HG03354 (cell line): ENCODE measurements at regions not wholly inside any gene's neighbourhood (a gene's known extent, or its start where the extent isn't known, plus 50 kb on each side); places are given as distances from the start of the nearest gene placed in this dataset.

Experiments
- ATAC-seq: cut with Tn5 transposase; IDR thresholded peaks from one replicate; pipeline ENCODE4 v1.9.1; 2021; ENCODE audit warnings: mild to moderate bottlenecking; ENCODE audit not compliant: unreplicated experiment, poor library complexity, severe bottlenecking

DNA sequence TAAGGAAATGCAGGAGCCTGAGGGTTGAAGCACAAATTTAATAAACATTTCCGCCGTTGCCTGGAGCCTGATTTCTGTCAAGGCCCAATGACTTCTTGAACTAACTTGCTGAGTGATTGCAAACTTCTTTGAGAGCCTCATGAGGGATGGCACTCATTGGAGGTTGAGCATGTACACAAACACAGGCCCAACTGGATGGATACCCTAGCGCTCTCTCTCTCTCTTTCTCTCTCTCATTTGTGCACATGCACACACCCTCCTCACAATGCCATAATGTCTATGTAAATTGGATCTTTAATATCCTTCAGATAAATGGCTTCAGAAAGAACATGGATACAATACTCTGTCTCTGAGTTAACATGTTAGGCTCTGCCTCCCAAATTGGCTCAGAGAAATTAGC, 597.7 kb upstream of the CADM1 start:
- ATAC-seq = no peak

DNA sequence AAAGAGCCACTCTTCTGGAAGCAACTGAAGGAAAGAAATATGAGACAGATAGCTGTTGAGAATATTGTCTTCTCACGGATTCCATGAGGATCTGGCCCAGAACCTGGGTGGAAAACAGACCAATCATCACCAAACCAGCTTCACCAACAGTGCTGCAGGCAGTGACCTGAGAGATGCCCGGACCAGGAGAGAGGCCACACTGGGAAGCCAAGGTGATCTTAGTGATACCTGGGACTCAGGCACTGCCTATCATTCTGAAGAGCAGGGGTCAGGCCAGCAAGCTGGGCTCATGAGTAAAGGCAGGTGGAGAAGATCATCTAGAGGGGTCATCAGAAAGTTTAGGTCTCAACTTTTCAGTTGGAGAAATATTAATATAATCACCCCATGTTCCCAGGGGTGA, 595.8 kb upstream of the CADM1 start:
- ATAC-seq = no peak

DNA sequence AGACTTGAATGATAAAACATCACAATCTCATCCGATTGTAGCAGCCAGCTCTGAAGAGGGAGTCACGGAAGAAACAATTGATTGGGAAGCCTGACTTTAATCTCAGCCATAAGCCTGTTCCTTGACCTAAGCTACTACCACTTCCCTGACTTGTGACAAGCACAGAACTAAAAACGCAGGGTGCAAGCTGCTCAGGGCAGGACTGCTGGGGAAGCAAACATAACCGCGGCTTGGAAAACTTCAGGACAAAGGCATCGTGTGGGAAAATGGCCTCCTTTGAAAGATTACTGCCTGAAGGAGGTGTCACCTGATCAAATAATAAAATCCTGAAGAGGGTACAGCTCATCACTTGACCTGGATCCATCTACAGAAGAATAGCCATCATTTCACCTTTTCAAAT, 595.3 kb upstream of the CADM1 start:
- no peak for ATAC-seq

DNA sequence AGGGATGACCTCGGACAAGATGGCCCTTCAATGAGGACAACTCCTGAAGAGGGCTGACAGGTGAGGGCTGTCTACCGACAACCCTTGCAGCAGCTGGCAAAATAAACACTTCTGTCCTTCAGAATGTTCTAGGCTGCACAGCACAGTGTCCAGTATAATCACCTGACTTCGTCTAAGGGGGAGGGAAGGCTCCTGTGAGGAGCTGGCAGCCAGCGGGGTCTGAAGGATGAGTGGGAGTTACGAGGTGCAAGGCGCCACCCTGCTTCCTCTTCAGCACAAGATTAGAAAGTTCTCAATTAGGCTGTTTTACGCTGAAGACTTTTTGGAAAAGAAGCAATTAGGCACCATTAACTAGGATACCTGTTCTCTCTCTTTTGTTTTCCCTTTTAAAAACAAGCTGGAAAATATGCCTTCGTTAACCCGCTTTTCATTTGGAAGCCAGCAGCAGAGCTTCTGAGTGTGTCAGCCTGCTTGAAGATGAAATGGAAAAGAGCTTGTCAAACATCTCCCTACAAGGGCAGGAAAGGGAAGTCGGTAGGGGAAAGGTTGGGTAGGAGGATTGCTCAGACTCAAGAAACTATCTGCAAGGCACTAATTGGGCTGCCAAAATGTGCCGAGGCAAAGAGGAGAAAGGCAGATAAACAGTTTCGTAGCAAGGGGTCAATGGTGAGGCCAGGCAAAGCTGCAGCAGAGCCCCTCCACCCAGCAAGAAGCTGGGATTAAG, 592.2 kb upstream of the CADM1 start:
- ATAC-seq = no peak

DNA sequence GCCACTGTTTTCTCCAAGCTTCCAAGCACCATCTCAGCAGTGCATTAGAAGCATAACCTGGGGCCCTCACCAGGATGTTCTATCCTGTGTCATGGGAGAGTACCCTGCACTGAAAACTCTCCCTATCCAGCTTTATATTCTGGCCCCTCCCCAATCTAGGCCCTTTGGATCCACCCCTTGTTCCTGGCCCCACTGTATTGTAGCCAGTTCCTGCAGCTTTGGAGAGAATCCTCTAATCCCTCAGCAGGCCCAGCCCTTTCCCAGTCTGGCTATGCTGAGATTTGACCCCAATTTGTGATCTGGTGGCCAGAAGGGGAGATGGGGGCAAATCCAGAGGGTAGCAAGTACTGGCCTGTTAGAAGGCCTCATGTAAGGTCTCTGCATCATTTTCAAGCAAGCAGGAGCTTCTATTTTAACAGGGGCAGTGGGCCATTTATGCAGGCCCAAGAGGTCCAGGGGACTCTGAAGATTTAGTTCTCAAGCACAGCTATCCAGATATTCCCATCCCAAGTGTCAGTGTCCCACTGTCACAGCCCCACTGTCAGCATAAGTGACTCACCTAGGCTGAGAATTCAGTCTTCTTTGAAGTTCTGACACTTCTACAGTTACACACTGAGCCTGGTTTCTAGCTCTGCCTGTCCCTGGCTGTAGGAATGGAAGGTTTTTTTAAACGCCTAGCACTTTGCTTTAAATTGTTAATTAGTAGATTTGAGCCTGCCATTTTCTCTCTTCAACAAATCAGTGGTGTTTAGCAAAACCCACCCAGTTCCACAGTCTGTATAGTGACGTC, 589.5 kb upstream of the CADM1 start:
- ATAC-seq = no peak

DNA sequence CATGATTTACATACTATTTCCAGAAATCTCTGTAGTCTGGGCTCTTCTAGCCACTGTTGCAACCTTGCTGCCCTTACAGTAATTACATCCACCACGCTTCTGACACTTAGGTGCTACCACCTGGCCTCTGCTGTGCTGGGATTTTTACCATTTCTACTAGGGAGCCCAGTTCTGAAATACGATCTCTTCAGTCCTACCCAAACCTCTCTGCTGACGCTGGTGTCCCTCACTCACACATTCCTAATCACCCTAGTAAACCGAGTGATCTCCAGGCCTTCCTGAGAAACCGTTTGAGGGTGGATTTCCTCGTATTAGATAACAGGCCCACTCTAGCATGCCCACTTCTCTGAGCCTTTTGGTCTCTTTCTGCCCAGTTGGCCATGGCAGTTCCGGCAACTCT, 588.9 kb upstream of the CADM1 start:
- ATAC-seq = no peak

DNA sequence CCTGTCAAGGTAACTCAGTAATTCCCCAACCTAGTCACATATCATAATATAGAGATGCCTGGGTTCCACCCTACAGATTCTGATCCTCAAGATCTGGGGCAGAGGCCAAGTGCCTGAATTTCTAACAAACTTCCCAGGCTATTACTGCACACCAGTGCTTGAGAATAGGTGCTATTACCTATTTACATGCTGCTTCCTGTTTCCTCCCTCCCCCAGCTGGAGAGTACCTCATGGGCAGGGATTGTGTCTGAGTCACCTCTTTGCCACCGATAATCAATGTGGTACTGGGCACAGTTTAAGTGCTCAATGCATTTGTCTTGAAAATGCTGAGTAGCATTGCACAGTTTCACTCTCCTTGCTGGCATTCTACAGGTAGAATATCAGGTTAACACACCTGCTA, 582.2 kb upstream of the CADM1 start:
- no peak for ATAC-seq

DNA sequence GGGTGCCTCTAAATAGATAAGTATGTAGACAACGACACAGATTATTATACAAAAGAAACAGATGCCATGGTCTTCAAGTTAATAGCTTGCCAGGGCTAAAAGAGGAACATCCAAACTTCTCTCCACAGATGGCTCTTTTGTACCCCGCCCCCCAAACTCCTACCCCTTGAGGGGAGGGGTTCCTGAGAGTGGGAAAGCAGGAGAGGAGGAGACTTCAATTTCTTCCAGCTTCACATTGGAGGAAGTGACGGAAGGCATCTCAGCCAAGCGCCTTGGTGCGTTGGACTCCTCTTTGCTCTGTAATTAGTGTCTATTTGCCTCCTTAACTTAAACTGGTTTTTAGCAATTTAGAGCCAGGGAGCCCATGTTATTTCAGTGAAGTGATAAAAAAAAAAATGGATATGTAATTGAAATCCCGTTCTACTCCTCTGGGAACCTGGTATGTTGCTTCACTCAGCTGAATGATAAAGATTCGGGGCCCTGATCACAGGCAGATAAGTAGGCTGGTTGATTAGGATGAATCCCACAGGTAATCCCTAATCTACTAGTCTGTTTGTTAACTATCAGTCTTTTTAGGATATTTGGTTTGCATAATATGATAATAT, 580.9 kb upstream of the CADM1 start:
- ATAC-seq = no peak

DNA sequence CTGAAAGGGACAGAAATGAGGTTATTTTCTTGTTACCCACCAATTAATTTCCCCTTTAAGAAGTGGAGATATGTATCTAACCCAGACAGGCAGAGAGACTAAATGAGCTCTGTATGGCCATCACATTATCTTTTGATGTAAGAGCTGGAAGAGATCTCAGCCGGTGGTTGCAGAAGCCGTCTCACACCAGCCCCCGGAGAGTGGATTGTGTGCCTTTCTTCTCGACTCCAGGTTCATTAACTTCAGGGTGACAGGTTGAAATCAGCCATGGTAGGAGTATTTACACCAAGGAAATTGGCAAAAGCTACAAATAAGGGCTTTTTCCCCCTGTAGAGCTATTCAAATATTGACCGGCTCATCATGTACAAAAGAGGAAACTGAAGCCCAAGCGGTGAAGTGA, 580.3 kb upstream of the CADM1 start:
- no peak for ATAC-seq

DNA sequence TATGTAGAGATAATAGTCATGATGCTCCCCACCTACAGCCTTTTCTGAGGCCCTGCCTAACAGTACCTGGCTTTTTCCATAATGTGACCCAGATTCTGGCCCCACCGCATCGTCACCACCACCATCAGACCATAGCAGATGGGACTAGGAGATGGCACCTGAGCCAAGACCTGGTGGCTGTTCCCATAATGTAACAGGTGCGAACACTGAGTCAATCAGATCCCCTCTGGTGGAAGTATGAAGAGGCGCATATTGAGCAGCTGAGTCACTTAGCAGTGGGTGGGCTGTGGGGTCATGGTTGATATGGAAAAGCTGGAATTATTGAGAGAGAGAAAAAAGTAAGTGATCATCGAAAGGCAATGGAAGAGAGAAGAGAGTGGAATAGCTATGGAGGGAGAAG, 578.0 kb upstream of the CADM1 start:
- ATAC-seq = no peak

DNA sequence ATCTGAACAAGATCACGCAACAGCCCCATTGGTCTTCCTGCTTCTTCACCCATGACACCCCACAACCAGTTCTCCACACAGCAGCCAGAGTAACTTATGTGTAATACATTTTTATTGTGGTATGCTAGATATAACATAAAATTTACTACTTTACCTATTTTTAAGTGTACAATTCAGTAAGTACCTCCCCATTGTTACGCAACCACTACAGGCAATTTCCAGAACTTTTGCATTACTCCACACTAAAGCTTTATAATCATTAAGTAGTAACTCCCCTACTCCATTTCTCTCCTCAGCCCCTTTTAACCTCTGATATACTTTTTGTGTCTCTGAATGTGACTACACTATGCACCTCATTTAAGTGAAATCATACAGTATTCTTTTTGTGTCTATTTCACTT, 575.4 kb upstream of the CADM1 start:
- no peak for ATAC-seq

DNA sequence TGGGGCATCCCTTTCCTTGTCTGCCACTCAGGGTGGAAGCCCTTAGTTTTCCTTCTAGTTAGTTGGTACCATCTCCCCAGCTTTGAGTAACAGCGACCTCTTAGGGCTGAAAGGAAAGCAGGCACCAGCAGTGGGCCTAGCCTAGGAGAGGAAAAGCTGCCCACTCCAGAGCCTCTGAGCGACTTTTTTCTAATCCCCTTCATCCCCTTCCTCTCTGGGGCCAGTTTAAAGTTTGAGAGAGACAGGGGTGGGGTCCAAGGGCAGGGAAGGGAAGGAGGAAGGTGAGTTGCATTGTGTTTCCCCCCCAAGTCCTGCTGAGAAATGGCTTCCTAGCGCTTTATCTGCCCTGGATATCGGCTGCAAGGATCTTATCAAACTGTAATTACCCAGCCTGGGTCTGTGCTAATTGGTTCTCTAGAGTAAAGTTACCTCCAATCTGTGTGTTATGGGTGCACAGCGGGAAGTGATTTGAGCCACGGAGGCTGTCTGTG, 573.9 kb upstream of the CADM1 start:
- no peak for ATAC-seq

DNA sequence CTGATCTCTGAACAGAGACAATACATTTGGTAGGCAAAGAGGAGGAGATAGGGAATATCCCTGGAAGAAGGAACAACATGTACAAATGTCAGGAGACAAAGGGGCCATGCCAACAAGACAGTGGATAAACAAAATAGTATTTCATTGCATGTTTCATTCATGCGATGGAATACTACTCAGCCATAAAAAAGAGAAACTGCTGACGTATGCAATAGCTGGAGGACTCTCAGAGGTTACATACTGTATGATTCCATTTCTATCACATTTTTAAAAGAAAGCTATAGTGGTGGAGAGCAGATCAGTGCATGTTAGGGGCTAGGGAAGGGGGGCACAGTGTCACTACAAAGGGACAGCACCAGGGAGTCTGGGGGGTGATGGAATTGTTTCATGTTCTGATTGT, 572.9 kb upstream of the CADM1 start:
- no peak for ATAC-seq

DNA sequence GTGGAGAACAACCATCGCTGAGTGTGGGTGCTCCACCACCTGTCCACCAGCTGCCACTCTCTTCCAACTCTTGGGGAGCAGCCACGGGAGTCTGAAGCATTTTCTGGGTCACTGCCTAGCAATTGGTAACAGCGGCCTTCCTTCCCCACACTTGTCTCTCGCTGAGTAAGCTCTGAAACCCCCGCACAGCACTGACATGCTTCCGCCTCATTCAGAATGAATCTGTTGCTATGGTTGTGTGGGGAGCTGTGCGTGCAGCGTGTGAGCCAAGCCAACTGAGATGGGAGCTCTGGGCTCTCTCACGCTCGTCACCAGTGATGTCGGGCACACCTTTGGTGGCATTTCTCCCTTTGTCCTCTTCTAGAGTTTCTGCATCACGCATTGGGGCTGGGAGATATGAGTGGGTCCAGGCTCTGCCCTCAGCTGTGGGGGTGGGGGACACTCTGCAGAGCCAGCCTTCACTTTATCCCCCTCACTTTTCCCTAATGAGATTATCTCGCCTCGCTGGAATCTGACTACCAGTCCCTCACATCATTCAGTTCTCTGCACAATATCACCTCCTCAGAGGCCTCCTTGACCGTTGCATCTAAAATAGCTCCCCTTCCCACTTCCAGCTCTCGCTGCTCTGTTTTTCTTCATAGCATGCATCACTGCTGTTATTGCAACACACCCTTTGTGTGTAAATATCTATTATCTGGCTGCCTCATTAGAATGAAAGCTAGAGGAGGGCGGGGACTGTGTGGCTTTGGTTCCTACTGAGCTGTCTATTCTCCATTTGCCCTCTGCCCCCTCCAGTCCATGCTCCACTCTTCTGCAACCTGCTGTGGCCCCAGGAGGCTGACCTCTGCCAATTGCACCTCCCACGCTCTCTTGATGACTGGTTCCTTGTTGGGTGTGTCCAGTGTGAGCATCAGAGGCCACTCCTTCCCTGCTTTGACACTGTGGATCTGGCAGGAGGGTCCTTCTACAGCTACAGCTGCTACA, 569.9 kb upstream of the CADM1 start:
- ATAC-seq = peak; percentile 74

DNA sequence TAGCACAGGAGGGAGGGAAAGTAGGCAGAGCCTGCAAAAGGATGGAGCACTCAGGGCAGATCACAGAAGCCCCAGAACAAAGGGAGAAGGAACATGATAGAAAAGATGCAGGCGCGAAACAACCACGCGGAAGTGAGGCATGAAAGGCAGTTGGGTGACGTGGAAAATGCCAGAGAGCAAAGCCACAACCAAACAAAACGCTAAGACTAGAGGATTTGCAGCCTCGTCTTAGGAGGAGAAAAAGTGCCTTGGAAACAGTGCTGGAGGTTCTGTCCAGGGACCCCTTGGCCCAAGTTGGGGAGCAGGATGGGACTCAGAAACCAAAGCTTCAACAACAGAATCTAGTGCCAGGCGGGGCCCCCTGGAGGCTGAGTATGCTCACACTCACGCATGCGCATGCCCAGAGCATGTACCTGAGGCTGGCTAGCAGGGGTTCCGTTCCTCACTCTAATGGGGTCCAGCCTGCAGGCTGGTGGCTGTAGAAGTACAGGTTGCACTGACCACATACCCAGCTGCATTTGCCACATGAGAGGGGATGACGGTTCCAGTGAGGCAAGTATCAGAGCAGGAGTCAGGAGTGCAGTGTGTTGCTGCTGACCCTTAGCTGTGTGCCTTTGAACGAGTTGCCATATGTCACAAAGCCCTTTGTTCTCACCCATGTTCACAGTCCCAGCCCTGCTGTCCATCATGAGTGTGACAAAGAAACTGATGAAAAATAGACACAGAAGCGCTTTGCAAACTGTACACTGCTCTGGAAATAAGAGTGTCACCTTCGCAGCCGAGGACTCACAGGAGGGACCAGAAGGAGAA, 568.6 kb upstream of the CADM1 start:
- no peak for ATAC-seq

DNA sequence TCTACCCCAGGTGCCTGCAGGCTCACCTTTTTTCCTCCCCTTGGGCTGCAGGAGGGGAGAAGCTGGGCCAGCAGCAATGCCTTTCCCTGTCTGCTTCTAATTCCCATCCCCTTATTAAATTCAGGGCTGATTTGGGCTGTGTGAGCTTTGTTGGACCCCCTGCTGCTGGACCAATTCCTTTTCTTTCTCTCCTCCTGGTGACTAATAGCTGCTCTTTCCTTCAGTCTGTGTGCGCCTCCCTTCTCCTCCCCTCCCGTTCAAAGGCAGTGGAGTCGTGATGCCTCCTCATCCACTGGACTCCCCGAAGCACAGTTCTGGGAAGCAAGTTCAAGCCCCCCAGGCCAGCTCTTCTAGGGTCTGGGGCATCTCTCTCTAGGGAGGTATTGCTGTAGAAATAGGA, 567.9 kb upstream of the CADM1 start:
- no peak for ATAC-seq

DNA sequence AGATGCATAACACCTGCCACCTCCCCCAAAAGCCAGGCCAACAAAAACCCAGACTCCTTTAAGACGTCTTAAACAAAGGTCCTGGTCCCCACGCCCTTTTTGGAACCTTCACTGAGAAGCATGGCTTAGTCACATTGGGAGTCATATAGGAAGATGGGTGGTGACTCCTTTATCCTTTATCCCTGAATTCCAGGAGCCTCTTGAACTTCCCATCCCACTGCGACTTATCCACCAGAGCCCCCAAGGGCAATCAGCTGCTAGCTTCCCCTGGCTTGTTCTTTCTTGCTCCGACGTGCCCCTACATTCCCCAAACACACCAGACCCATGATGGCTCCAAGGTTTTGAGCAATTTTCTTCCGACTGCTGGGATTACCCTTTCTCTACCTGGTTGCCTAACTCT, 567.0 kb upstream of the CADM1 start:
- no peak for ATAC-seq

DNA sequence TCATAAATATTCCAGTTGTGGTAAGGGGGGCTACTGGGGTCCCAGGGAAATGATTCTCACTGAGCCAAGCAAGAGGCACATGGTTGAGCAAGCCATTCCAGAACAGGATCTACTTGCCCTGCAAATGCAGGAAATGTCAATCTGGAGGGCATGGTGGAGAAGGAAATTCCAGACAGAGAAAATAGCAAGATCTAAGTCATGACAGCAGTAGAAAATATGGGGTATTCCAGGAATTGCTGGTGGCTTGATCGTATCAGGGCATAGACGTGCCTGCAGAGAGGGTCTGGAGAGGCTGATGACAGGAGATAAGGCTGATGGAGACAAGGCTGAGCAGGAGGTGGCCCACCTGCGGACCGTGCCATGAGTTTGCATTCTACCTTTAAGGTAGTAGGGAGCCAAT, 566.3 kb upstream of the CADM1 start:
- no peak for ATAC-seq

DNA sequence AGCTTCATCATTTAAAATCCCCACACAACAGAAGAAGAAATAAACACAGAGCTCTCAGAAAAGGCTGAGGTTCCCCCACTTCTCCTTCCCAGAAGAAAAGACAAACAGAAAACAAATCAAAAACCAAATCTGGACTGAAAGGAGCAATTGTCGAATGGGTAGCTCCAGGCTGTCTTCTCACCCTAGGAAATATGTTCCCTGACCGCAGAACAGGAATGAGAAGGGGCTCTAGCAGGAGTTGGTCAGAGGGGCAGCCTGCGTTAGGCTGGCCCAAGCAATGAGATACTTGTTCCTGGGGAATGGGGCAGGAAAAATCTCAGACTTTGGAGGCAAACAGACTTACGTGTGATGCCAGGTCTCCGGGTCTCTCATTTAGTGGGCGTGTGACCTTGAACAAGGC, 562.6 kb upstream of the CADM1 start:
- no peak for ATAC-seq
